DND-41 (cell line): ENCODE measurements at regions not wholly inside any gene's neighbourhood (a gene's known extent, or its start where the extent isn't known, plus 50 kb on each side); places are given as distances from the start of the nearest gene placed in this dataset.

Experiments
- ATAC-seq: fragments of 200-7000 bp; cut with Tn5 transposase; 3 replicates; pipeline ENCODE4 v1.9.1; 2021; ENCODE audit warnings: low read depth; ENCODE audit not compliant: insufficient read depth
- DNase-seq: peaks from one replicate; pipeline ENCODE4 v3.0.0-alpha.2; 2020
- H2AFZ ChIP-seq: 2 replicates; pipeline ENCODE4 v1.6.0; 2012; ENCODE audit warnings: low read depth, low read length
- H3K27ac ChIP-seq: 2 replicates; pipeline ENCODE4 v1.5.1; 2012; ENCODE audit warnings: low read length, inconsistent platforms
- H3K27me3 ChIP-seq: fragments of 200-600 bp; sonication (generic); 2 replicates; pipeline ENCODE4 v1.6.0; 2012; ENCODE audit warnings: low read length, mild to moderate bottlenecking, inconsistent platforms; ENCODE audit not compliant: insufficient read depth, poor library complexity
- H3K36me3 ChIP-seq: 2 replicates; pipeline ENCODE4 v1.5.1; 2012; ENCODE audit warnings: low read length, inconsistent platforms; ENCODE audit not compliant: insufficient read depth
- H3K4me1 ChIP-seq: 2 replicates; pipeline ENCODE4 v1.5.1; 2012; ENCODE audit warnings: mild to moderate bottlenecking, low read length; ENCODE audit not compliant: insufficient read depth
- H3K4me2 ChIP-seq: 2 replicates; pipeline ENCODE4 v1.6.0; 2012; ENCODE audit warnings: mild to moderate bottlenecking, moderate library complexity, low read length, inconsistent platforms; ENCODE audit not compliant: insufficient read depth
- H3K4me3 ChIP-seq, 2 experiments: fragments of 200-600 bp in 1 of 2; shearing (Covaris generic) in 1 of 2; 2 replicates each; pipeline ENCODE4 v1.5.1; 2012 to 2016; ENCODE audit warnings: inconsistent platforms in 2 of 2, low read length in 2 of 2, mild to moderate bottlenecking in 2 of 2, low read depth in 1 of 2, moderate library complexity in 1 of 2
- H3K79me2 ChIP-seq: 2 replicates; pipeline ENCODE4 v1.6.0; 2012; ENCODE audit warnings: low read length, inconsistent platforms; ENCODE audit not compliant: insufficient read depth
- H3K9ac ChIP-seq: 2 replicates; pipeline ENCODE4 v1.6.0; 2012; ENCODE audit warnings: low read depth, mild to moderate bottlenecking, inconsistent platforms, low read length, moderate library complexity
- H3K9me3 ChIP-seq: 2 replicates; pipeline ENCODE4 v1.5.1; 2012; ENCODE audit warnings: low read length, moderate library complexity, mild to moderate bottlenecking, inconsistent platforms; ENCODE audit not compliant: insufficient read depth, severe bottlenecking
- H4K20me1 ChIP-seq: 2 replicates; pipeline ENCODE4 v1.6.0; 2012; ENCODE audit warnings: low read length; ENCODE audit not compliant: insufficient read depth
- CTCF ChIP-seq: IDR thresholded peaks from 2 replicates; pipeline ENCODE4 v1.5.1; 2012; ENCODE audit warnings: borderline replicate concordance, low read length, moderate library complexity, mild to moderate bottlenecking; ENCODE audit not compliant: poor library complexity, severe bottlenecking; ENCODE audit errors: extremely low read depth
- EZH2 ChIP-seq: IDR thresholded peaks from 3 replicates; pipeline ENCODE4 v1.6.1; 2012; ENCODE audit warnings: borderline replicate concordance, low read depth, mild to moderate bottlenecking, moderate library complexity, low read length, inconsistent platforms; ENCODE audit not compliant: severe bottlenecking

GRCh38 chr5:56656846-56657726 is 158.3 kb upstream of the MAP3K1 start:
- no peak for DNase-seq
- H3K9ac ChIP-seq: no peak overlapping the region
- no peak overlapping the region for H3K4me3 ChIP-seq
- no peaks in the 10 kb centered on the region for H3K9me3 ChIP-seq
- H3K79me2 ChIP-seq: no peaks in the 10 kb centered on the region
- H3K4me2 ChIP-seq: no peak overlapping the region
- no peaks in the 10 kb centered on the region for H3K4me1 ChIP-seq
- H4K20me1 ChIP-seq: no peaks in the 10 kb centered on the region
- peaks cover 7% of the 10 kb centered on the region for H3K27me3 ChIP-seq
- no peak for TF ChIP-seq EZH2
- TF ChIP-seq CTCF: no peak
- no peak overlapping the region for H2AFZ ChIP-seq
- ATAC-seq: no peak
- H3K36me3 ChIP-seq: no peaks in the 10 kb centered on the region
- H3K27ac ChIP-seq: no peak overlapping the region

DNA sequence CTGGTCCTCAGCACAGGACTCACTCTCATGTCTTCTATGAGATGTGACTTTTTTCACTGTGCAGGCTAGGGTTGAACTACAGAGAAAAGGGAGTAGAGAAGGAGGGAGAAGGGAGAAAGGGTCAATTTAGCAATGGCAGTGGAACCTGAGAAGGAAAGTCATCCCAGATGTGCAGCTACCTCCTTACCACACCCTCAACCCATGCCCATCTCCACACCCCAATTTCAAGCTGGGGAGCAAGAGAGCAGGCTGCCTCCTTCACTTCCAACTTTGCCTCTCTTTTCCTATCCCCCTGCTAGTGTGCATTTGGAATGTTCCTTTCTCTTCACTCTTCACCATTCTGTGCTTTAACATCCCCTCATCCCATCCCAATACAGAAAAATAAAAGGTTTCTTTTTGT is 163.5 kb upstream of the MAP3K1 start:
- Histone ChIP-seq H3K4me2 (no peak overlapping the region), H3K27ac (no peak overlapping the region), H3K4me1 (no peaks in the 10 kb centered on the region), H3K9me3 (no peaks in the 10 kb centered on the region), H4K20me1 (no peaks in the 10 kb centered on the region), H2AFZ (no peak overlapping the region), H3K36me3 (no peaks in the 10 kb centered on the region), H3K4me3 (no peak overlapping the region), H3K79me2 (no peaks in the 10 kb centered on the region), H3K27me3 (no peaks in the 10 kb centered on the region), H3K9ac (no peak overlapping the region)
- TF ChIP-seq EZH2 (no peak), CTCF (no peak)
- DNase-seq (no peak), ATAC-seq (no peak)

DNA sequence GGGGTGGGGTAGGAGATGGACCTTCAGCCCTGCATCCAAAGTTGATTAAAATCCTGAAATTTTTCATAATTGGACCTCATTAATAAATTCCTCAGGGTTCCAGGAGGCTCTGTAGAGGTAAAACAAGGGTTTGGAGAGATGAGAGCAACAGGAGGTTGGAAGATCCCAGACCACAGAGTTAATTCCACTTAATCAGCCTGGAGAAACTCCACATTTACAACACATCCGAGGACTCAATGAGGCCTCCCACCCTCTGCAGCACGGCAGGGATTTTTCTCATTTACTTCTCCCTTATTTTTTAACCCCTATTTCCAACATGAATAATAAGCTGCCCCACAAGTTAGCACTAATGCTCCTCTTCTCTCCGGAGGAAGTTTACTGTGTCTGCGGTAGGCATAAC is 165.0 kb upstream of the MAP3K1 start:
- H3K9ac ChIP-seq: no peak overlapping the region
- no peak for TF ChIP-seq CTCF
- no peak for TF ChIP-seq EZH2
- H2AFZ ChIP-seq: no peak overlapping the region
- no peaks in the 10 kb centered on the region for H3K9me3 ChIP-seq
- DNase-seq (no peak), ATAC-seq (no peak)
- H3K4me2 ChIP-seq: no peak overlapping the region
- no peaks in the 10 kb centered on the region for H3K4me1 ChIP-seq
- H4K20me1 ChIP-seq: no peaks in the 10 kb centered on the region
- no peaks in the 10 kb centered on the region for H3K36me3 ChIP-seq
- H3K27ac ChIP-seq: no peak overlapping the region
- no peak overlapping the region for H3K4me3 ChIP-seq
- no peaks in the 10 kb centered on the region for H3K79me2 ChIP-seq
- no peaks in the 10 kb centered on the region for H3K27me3 ChIP-seq
